Naive thymus-derived CD8-positive, alpha-beta T cell (primary cell): ENCODE measurements at regions not wholly inside any gene's neighbourhood (a gene's known extent, or its start where the extent isn't known, plus 50 kb on each side); places are given as distances from the start of the nearest gene placed in this dataset.

Experiments used
- ATAC-seq, 2 donors: fragments of 150-1000 bp; cut with Tn5 transposase in 1 of 2; sonication (Bioruptor Pico), chemical (Tn5 transposase) in 1 of 2; 1 replicate in 1 of 2; 2 replicates in 1 of 2; pipeline ENCODE4 v1.10.0; 2021; ENCODE audit warnings: mild to moderate bottlenecking in 2 of 2, moderate library complexity in 2 of 2
- POLR2A ChIA-PET: fragments of 350-600 bp; sonication (Branson Sonifier 250); formaldehyde crosslinking; loops from one replicate; lab custom pipeline; 2021; ENCODE audit warnings: antibody characterized with exemption; lab: Charles Lee
- DNase-seq, 10 donors: peaks; one replicate each; pipeline versions ENCODE4 v3.0.0 to v3.0.0-alpha.2; 2020 to 2022
- H3K27ac Mint-ChIP-seq, 10 donors: one replicate each; pipeline ENCODE4 v1.8.0; 2020 to 2022; ENCODE audit warnings: mild to moderate bottlenecking in 10 of 10, mixed read lengths in 10 of 10, moderate library complexity in 4 of 10, inconsistent platforms in 1 of 10
- H3K27me3 Mint-ChIP-seq, 5 donors: one replicate each; pipeline ENCODE4 v1.8.0; 2021 to 2022; ENCODE audit warnings: mixed read lengths in 5 of 5
- H3K36me3 Mint-ChIP-seq, 3 donors: one replicate each; pipeline ENCODE4 v1.8.0; 2020 to 2022; ENCODE audit warnings: mixed read lengths in 3 of 3, mild to moderate bottlenecking in 2 of 3, inconsistent platforms in 1 of 3
- H3K4me1 Mint-ChIP-seq, 4 donors: one replicate each; pipeline ENCODE4 v1.8.0; 2021 to 2022; ENCODE audit warnings: mixed read lengths in 4 of 4
- H3K4me3 Mint-ChIP-seq, 10 donors: one replicate each; pipeline ENCODE4 v1.8.0; 2020 to 2022; ENCODE audit warnings: mild to moderate bottlenecking in 10 of 10, mixed read lengths in 10 of 10, moderate library complexity in 6 of 10, inconsistent platforms in 1 of 10
- H3K9me3 Mint-ChIP-seq, 9 donors: one replicate each; pipeline ENCODE4 v1.8.0; 2020 to 2022; ENCODE audit warnings: mixed read lengths in 9 of 9, mild to moderate bottlenecking in 3 of 9, inconsistent platforms in 1 of 9, moderate library complexity in 1 of 9

DNA sequence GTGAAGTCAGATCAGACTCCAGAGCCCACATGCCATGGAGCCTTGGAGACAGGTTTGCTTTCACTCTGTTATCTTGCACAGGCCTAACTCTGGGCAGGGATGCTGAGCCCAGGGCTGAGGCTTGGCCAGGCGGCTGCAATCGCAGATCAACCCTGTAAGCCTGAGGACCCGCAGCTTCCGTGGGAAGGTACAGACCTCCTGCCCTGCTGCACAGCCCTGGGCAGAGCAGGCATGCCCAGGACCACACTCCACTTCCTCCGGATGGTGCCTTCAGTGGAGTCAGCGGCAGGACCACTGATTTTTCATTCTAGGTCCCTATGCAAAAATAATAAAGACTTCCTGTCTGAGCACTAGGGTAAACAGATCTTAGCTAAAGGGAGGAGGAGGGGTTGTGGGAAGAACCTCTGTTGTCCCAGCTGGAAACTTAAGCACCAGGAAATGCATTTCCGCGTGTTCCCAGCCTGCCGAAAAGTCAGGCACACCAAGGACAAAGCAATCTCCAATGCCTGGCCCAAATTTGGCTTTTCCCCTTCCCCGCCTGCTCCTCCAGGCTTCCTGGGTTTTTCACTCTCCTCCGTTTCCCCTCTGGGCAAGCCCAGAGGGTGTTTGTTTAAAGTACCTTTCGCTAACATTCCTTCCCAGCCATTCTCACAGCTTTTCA is 87.3 kb downstream of the KCTD15 start:
- H3K9me3 Mint-ChIP-seq = peaks cover 0 to 3% (median 0%) of the 10 kb centered on the region in 9 donors
- peak overlapping the region in 1 of 10 donors; percentile 0 for H3K4me3 Mint-ChIP-seq
- no peak overlapping the region for H3K27ac Mint-ChIP-seq
- ATAC-seq = no peak
- POLR2A ChIA-PET = interaction anchor here (0.7 kb wide), 1 partner anchor 65 kb away, joined by 3 read pairs; no protein-coding TSS in a partner anchor
- no peaks in the 10 kb centered on the region for H3K36me3 Mint-ChIP-seq
- peaks cover 2 to 10% (median 6%) of the 10 kb centered on the region in 4 donors for H3K4me1 Mint-ChIP-seq
- no peak for DNase-seq
- H3K27me3 Mint-ChIP-seq = peaks cover 0 to 26% (median 15%) of the 10 kb centered on the region in 5 donors

DNA sequence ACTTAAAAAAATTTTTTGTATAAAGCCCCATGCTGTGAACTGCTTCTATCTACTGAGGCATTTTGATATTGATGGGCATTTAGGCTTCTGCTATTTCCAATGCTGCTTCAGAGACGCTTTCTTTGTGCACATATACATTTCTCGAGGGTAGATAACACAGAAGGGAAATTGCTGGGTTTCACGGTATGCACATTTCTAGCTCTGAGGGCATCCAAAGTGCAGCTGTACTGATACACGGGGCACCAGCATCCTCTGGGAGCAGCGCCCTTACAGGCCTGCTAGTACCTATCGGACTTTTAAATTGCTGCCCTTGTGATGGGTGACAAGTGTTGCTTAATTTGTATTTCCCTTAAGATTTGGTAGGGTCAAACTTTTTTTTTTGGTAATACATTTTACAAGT is 88.6 kb downstream of the KCTD15 start:
- H3K27me3 Mint-ChIP-seq = peaks cover 2 to 26% (median 17%) of the 10 kb centered on the region in 5 donors
- no peak for ATAC-seq
- H3K4me3 Mint-ChIP-seq = no peak overlapping the region
- H3K27ac Mint-ChIP-seq = no peak overlapping the region
- peaks cover 0 to 3% (median 0%) of the 10 kb centered on the region in 9 donors for H3K9me3 Mint-ChIP-seq
- DNase-seq = no peak
- POLR2A ChIA-PET = no interaction called here
- H3K4me1 Mint-ChIP-seq = peaks cover 2 to 10% (median 6%) of the 10 kb centered on the region in 4 donors
- no peaks in the 10 kb centered on the region for H3K36me3 Mint-ChIP-seq

DNA sequence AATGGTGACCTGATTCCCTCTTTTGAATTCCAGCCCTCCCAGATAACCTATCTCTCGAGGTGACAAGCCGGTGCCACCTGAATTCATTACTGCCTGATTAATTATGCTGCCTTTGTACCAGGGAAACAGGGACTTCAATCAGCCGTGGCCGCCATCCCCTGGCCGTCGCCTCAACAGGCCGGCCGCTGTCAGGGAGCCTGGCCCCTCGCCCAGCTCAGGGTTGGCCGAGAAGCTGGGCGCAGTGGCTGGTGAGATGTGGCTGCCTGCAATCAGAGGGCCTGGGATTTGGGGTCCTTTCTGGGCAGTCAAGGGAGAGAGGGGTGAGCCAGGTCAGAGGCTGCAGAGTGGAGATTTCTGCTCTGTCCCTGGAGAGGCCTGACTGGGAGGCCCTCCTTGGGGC is 91.2 kb downstream of the KCTD15 start:
- peaks cover 2 to 10% (median 6%) of the 10 kb centered on the region in 4 donors for H3K4me1 Mint-ChIP-seq
- ATAC-seq (no peak), DNase-seq (no peak)
- peak overlapping the region in 1 of 10 donors; percentile 75 for H3K27ac Mint-ChIP-seq
- peaks cover 2 to 25% (median 17%) of the 10 kb centered on the region in 5 donors for H3K27me3 Mint-ChIP-seq
- POLR2A ChIA-PET = no interaction called here
- peaks cover 0 to 7% (median 0%) of the 10 kb centered on the region in 9 donors for H3K9me3 Mint-ChIP-seq
- H3K4me3 Mint-ChIP-seq = no peak overlapping the region
- H3K36me3 Mint-ChIP-seq = no peaks in the 10 kb centered on the region

DNA sequence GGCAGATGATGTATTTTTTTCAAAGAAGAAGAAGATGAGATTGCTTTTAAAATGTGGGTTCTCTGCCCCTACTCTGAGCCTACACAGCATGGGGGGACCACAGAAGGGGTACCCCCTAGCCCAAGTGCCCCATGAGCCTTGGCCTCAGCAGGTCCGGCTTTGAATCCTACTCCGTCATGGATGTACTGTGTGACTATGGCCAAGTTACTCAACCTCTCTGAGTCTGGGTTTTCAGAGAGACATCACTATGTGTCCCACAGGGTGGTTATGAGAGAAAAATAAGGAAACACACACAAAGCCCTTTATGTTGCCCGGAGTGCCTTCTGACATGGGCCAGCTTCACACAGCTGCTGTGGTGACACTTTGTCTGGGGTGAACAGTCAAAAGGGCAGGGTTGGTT is 92.0 kb downstream of the KCTD15 start:
- Mint-ChIP-seq H3K27me3 (peaks cover 4 to 18% (median 16%) of the 10 kb centered on the region in 5 donors), H3K4me1 (peaks cover 2 to 10% (median 6%) of the 10 kb centered on the region in 4 donors), H3K9me3 (peaks cover 0 to 7% (median 0%) of the 10 kb centered on the region in 9 donors), H3K4me3 (no peak overlapping the region), H3K36me3 (no peaks in the 10 kb centered on the region), H3K27ac (no peak overlapping the region)
- ATAC-seq = no peak
- no peak for DNase-seq
- POLR2A ChIA-PET = no interaction called here

DNA sequence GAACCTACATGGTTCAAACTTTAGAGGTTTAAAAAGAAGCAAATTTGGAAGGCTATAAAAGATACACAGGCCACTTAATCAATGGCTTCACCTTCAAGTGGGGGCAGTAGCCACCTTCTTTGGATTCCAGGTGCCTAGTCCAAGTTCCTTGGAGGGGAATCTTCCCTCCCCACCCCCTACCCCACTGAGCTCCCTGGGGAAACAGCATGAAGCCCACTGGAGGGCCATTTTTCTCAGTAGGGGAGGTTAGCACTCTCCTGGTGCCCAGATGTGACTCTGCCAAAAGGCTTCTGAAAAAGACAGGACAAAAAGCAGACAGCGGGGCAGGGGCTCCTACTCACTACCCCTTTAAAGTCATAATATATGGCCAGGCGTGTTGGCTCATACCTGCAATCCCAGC is 93.9 kb downstream of the KCTD15 start:
- H3K4me1 Mint-ChIP-seq = peaks cover 0 to 2% (median 0%) of the 10 kb centered on the region in 4 donors
- peaks cover 0 to 2% (median 0%) of the 10 kb centered on the region in 3 donors for H3K36me3 Mint-ChIP-seq
- DNase-seq = no peak
- peaks cover 7 to 27% (median 15%) of the 10 kb centered on the region in 5 donors for H3K27me3 Mint-ChIP-seq
- H3K4me3 Mint-ChIP-seq = no peak overlapping the region
- POLR2A ChIA-PET = no interaction called here
- no peak for ATAC-seq
- H3K9me3 Mint-ChIP-seq = peaks cover 0 to 7% (median 0%) of the 10 kb centered on the region in 9 donors
- no peak overlapping the region for H3K27ac Mint-ChIP-seq

DNA sequence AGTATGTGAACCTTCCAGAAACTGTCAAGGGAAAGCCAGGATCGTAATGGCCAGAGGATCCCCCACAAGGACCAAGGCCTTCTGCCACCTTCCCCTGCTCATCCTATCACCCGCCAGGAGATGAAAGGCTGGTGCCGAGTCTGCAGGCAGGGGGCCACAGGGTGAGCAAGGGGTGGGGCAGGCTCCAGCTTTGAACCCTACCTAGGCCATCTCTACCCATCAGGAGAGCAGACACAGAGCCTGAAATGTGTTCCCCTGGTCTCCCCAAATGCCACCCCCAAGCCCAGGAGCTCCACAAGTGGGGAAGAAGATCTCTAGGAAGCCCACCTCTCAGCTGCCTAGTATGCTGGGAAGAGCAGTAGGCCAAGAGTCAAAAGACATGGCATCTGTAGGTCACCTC is 95.1 kb downstream of the KCTD15 start:
- peaks cover 0 to 8% (median 0%) of the 10 kb centered on the region in 9 donors for H3K9me3 Mint-ChIP-seq
- peaks cover 7 to 30% (median 18%) of the 10 kb centered on the region in 5 donors for H3K27me3 Mint-ChIP-seq
- peaks cover 0 to 2% (median 0%) of the 10 kb centered on the region in 3 donors for H3K36me3 Mint-ChIP-seq
- DNase-seq (no peak), ATAC-seq (no peak)
- no peak overlapping the region for H3K4me3 Mint-ChIP-seq
- H3K27ac Mint-ChIP-seq = no peak overlapping the region
- H3K4me1 Mint-ChIP-seq = peaks cover 0 to 2% (median 0%) of the 10 kb centered on the region in 4 donors
- POLR2A ChIA-PET = no interaction called here

DNA sequence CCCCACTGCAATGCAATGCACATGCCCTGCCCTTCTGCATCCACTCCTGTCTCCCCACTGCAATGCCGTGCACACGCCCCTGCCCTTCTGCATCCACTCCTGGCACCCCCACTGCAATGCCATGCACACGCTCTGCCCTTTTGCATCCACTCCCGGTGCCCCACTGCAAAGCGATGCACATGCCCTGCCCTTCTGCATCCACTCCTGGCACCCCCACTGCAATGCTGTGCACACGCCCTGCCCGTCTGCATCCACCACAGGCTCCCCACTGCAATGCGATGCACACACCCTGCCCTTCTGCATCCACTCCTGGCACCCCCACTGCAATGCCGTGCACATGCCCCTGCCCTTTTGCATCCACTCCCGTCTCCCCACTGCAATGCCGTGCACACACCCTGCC is 98.1 kb downstream of the KCTD15 start:
- no peak for ATAC-seq
- DNase-seq = no peak
- Mint-ChIP-seq H3K36me3 (peaks cover 2 to 21% (median 3%) of the 10 kb centered on the region in 3 donors), H3K4me1 (peaks cover 0 to 2% (median 0%) of the 10 kb centered on the region in 4 donors), H3K4me3 (no peak overlapping the region), H3K27me3 (peaks cover 7 to 16% (median 15%) of the 10 kb centered on the region in 5 donors), H3K9me3 (peaks cover 1 to 37% (median 18%) of the 10 kb centered on the region in 9 donors), H3K27ac (peak overlapping the region in 1 of 10 donors; percentile 2)
- POLR2A ChIA-PET = no interaction called here

DNA sequence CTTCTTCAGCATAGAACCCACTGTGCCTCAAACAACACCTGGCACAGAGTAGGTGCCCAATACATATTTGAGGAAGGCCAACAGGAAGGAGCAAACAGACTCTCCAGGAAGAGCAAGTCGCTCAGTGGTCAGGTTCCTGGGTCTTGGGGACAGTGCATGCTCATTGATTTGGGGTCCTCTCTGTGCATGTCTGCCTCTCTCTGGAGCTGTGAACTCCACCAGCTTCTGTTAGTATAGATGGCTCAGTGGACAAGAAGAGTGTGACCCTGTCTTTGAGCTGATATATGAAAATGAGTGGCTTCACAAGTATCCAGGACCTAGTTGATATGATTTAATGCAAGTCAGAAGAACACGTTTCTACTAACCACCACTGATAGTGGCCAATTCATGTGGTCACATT is 98.7 kb downstream of the KCTD15 start:
- ATAC-seq (no peak), DNase-seq (no peak)
- POLR2A ChIA-PET = interaction anchor here (0.7 kb wide), 1 partner anchor 81 kb away, joined by 3 read pairs; no protein-coding TSS in a partner anchor
- H3K4me3 Mint-ChIP-seq = no peak overlapping the region
- peaks cover 0 to 2% (median 0%) of the 10 kb centered on the region in 4 donors for H3K4me1 Mint-ChIP-seq
- H3K27ac Mint-ChIP-seq = no peak overlapping the region
- peaks cover 5 to 18% (median 16%) of the 10 kb centered on the region in 5 donors for H3K27me3 Mint-ChIP-seq
- peaks cover 1 to 41% (median 19%) of the 10 kb centered on the region in 9 donors for H3K9me3 Mint-ChIP-seq
- peaks cover 2 to 26% (median 3%) of the 10 kb centered on the region in 3 donors for H3K36me3 Mint-ChIP-seq

DNA sequence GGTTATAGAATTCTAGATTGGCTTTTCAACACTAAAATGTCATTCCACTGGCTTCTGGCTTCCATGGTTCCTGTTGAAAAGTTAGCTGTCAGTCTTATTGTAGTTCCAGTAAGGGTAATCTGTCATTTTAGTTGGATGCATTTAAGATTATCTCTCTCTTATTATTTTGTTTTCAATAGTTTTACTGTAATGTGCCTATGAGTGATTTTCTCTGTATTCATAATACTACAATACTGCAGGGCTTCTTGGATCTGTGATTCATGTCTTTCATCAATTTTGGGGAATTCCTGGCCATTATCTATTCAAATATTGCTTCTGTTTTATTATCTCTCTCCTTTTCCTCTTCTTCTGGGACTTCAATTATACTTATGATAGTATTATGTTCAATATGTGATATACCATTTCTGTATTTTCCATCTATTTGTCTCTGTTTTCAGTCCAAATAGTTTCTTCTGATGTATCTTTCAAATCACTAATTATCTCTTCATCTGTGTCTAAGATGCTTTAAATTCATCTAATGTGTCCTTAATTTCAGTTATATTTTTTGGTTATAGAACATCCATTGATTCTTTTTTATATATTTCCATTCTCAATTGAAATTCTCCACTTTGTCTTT is 101.5 kb downstream of the KCTD15 start:
- DNase-seq (no peak), ATAC-seq (no peak)
- no peak overlapping the region for H3K27ac Mint-ChIP-seq
- H3K4me3 Mint-ChIP-seq = no peak overlapping the region
- peaks cover 2 to 26% (median 3%) of the 10 kb centered on the region in 3 donors for H3K36me3 Mint-ChIP-seq
- POLR2A ChIA-PET = no interaction called here
- H3K9me3 Mint-ChIP-seq = peaks cover 1 to 34% (median 20%) of the 10 kb centered on the region in 9 donors
- H3K4me1 Mint-ChIP-seq = peaks cover 0 to 2% (median 0%) of the 10 kb centered on the region in 4 donors
- peaks cover 14 to 45% (median 31%) of the 10 kb centered on the region in 5 donors for H3K27me3 Mint-ChIP-seq

DNA sequence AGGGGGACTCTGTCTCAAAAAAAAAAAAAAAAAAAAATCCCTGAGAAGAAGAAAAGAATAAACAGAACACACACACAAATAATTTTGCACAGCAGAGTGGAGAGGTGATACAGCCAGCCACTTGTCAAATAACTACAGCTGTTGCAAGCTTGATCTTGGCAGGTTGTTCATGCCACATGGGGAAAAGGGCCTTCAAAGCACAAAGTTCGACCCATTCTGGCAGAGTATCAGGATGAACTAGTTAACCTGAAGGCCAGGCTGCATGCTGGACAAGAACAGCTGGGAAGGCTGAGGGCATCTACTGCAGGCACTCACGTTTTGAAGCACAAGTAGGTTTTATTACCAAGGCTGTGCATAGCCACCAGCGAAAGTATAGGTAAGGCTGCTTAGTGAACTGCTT is 104.1 kb downstream of the KCTD15 start:
- ATAC-seq = no peak
- H3K27me3 Mint-ChIP-seq = peaks cover 18 to 46% (median 37%) of the 10 kb centered on the region in 5 donors
- no peak overlapping the region for H3K27ac Mint-ChIP-seq
- DNase-seq = no peak
- peaks cover 1 to 34% (median 20%) of the 10 kb centered on the region in 9 donors for H3K9me3 Mint-ChIP-seq
- H3K4me1 Mint-ChIP-seq = peaks cover 2 to 7% (median 6%) of the 10 kb centered on the region in 4 donors
- H3K4me3 Mint-ChIP-seq = no peak overlapping the region
- POLR2A ChIA-PET = no interaction called here
- H3K36me3 Mint-ChIP-seq = peaks cover 2 to 26% (median 2%) of the 10 kb centered on the region in 3 donors

DNA sequence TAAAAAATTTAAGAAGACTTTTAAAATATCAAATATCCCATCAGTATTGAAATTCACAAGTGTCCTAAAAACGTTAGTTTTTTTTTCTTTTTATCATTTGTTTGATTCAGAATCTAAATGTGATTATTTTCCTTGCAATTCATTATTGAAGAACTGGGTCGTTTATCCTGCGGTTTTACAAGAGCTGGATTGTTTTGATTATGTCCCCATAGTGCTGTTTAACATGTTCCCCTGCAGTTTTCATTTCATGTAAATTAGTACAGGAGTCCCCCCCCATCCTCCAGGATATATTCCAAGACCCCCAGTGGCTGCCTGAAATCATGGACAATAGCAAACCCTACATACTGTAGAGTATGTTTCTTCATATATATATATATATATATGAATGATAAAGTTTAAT is 105.7 kb downstream of the KCTD15 start:
- DNase-seq (no peak), ATAC-seq (no peak)
- H3K27ac Mint-ChIP-seq = no peak overlapping the region
- no peak overlapping the region for H3K4me3 Mint-ChIP-seq
- H3K36me3 Mint-ChIP-seq = peaks cover 2 to 29% (median 2%) of the 10 kb centered on the region in 3 donors
- peaks cover 23 to 50% (median 39%) of the 10 kb centered on the region in 5 donors for H3K27me3 Mint-ChIP-seq
- POLR2A ChIA-PET = no interaction called here
- H3K9me3 Mint-ChIP-seq = peaks cover 1 to 28% (median 19%) of the 10 kb centered on the region in 9 donors
- peaks cover 2 to 11% (median 6%) of the 10 kb centered on the region in 4 donors for H3K4me1 Mint-ChIP-seq

DNA sequence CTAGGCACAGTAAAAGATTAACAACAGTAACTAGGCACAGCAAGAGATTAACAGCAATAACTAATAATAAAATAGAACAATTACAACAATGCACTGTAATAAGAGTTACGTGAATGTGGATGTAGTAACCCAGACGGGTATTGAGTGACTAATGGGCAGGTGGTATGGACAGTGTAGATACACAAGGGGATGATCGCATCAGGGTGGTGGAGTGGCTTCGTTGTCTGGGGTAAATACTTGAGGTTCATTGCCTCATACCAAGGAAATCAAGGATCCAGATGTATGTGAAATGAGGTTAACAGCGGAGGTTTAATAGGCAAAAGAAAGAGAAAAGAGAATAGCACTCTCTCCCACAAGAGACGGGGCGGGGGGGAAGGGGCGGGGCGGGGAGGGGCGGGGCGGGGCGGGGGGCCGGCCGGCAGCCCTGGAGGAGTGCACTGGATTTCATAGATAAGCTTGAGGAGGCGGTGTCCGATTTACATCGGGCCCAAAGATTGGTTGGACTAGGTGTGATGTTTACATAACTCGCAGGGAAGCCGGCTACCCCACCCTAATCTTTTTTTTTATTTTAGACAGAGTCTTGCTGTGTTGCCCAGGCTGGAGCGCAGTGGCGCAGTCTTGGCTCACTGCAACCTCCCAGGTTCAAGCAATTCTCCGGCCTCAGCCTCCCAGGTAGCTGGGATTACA is 106.3 kb downstream of the KCTD15 start:
- Mint-ChIP-seq H3K9me3 (peaks cover 0 to 22% (median 14%) of the 10 kb centered on the region in 9 donors), H3K4me3 (no peak overlapping the region), H3K36me3 (peaks cover 0 to 24% (median 0%) of the 10 kb centered on the region in 3 donors), H3K27me3 (peaks cover 24 to 55% (median 41%) of the 10 kb centered on the region in 5 donors), H3K4me1 (peaks cover 2 to 11% (median 6%) of the 10 kb centered on the region in 4 donors), H3K27ac (no peak overlapping the region)
- ATAC-seq (no peak), DNase-seq (no peak)
- POLR2A ChIA-PET = no interaction called here
